ENCODE measurements at regions not wholly inside any gene's neighbourhood (a gene's known extent, or its start where the extent isn't known, plus 50 kb on each side); places are given as distances from the start of the nearest gene placed in this dataset.

DNA sequence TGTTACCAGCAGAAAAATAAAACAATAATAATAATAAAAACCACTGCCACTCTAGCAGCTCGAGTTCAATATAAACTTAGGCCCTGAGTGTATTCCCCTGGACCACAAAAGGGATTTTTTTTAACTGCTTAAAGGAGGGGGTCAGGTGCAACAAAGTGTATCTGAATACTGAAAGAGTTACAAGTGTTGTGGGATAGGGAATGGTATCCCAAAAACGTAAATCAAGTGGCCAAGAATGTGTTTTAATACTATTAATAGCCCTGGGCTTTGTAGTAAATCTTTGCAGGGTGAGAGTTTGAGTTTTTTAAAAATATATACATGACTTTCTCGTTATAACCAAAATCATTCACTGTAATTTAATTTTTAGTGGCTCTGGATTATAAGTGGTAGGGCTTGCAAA lies 860.1 kb upstream of the INTU start:
- in situ Hi-C loops (cut with MboI; ENCODE audit: low sequenced_read_pairs in 4 of 4) (no loop called here), intact Hi-C loops (cut with DNase I; ENCODE audit: low total_unique reads) (no loop called here)
- H3K27ac ChIP-seq, result no peak overlapping the region
- no peak overlapping the region for H3K4me3 ChIP-seq
- TF ChIP-seq, protein P1, sequence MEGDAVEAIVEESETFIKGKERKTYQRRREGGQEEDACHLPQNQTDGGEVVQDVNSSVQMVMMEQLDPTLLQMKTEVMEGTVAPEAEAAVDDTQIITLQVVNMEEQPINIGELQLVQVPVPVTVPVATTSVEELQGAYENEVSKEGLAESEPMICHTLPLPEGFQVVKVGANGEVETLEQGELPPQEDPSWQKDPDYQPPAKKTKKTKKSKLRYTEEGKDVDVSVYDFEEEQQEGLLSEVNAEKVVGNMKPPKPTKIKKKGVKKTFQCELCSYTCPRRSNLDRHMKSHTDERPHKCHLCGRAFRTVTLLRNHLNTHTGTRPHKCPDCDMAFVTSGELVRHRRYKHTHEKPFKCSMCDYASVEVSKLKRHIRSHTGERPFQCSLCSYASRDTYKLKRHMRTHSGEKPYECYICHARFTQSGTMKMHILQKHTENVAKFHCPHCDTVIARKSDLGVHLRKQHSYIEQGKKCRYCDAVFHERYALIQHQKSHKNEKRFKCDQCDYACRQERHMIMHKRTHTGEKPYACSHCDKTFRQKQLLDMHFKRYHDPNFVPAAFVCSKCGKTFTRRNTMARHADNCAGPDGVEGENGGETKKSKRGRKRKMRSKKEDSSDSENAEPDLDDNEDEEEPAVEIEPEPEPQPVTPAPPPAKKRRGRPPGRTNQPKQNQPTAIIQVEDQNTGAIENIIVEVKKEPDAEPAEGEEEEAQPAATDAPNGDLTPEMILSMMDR (IDR thresholded peaks at IDR 0.05 in 4 of 5, conservative IDR thresholded peaks at IDR 0.05 in 1 of 5), result no peak
- no peak for TF ChIP-seq POLR2A (IDR thresholded peaks at IDR 0.05)
- no peak for DNase-seq
- H3K27me3 ChIP-seq, result no peaks in the 10 kb centered on the region
- no peaks in the 10 kb centered on the region for H3K9me3 ChIP-seq
- no peak for ATAC-seq
- H3K36me3 ChIP-seq, result no peaks in the 10 kb centered on the region
- H3K4me1 ChIP-seq, result no peaks in the 10 kb centered on the region

DNA sequence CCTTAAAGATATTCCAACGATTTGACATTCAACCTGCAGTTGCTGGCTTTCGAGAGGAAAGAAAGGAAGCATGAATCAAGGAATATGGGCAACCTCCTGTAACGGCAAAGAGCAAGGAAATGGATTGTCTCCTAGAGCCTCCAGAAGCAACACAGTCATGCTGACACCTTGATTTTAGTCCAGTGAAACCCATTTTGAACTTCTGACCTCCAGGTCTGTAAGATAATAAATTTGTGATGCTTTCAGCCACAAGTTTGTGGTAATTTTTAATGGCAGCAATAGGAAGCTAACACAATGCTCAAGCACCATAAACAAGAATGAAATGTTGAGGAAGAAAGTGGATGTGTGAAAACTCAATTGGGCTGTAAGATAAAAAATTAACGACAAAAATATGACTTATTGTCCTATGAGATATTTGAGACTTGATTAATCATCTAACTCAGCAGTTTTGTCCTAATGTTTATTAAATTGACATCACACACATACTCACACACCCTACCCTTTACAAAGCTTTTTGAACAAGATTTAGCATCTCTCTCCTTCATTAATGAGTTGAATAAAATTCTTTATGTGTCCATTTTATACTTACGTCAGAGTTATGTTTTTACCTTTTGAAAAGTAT lies 857.2 kb upstream of the INTU start:
- H3K27ac ChIP-seq, result no peak overlapping the region
- H3K27me3 ChIP-seq, result no peaks in the 10 kb centered on the region
- H3K9me3 ChIP-seq, result no peaks in the 10 kb centered on the region
- ATAC-seq, result no peak
- no peaks in the 10 kb centered on the region for H3K36me3 ChIP-seq
- no peak overlapping the region for H3K4me3 ChIP-seq
- in situ Hi-C loops (cut with MboI; ENCODE audit: low sequenced_read_pairs in 4 of 4) (no loop called here), intact Hi-C loops (cut with DNase I; ENCODE audit: low total_unique reads) (no loop called here)
- no peak for DNase-seq
- no peaks in the 10 kb centered on the region for H3K4me1 ChIP-seq
- TF ChIP-seq, protein P1 (IDR thresholded peaks at IDR 0.05 in 4 of 5, conservative IDR thresholded peaks at IDR 0.05 in 1 of 5), result no peak
- TF ChIP-seq POLR2A (IDR thresholded peaks at IDR 0.05), result no peak

DNA sequence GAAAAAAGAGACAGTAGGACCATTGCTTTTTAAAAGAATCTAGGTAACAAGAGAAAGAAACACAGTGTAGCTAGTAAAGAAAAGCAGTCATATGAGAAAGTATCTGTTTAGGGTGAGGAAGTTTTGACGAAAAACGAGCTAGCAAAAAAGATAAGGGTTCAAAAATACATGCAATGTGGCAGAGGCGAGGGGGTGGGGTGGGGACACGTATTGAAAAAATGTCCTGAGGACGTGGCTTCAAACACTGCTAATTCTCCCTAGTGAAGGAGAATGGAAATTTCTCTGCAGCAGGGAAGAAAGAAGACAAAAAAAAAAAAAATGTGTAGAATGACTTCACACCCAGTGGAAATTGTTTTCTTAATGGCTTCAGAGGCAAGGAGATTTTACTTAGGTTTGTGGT lies 856.4 kb upstream of the INTU start:
- Histone ChIP-seq H3K27ac (no peak overlapping the region), H3K27me3 (no peaks in the 10 kb centered on the region), H3K4me3 (no peak overlapping the region), H3K36me3 (no peaks in the 10 kb centered on the region), H3K4me1 (no peaks in the 10 kb centered on the region), H3K9me3 (no peaks in the 10 kb centered on the region)
- DNase-seq, result no peak
- intact Hi-C loops (cut with DNase I; ENCODE audit: low total_unique reads) (no loop called here), in situ Hi-C loops (cut with MboI; ENCODE audit: low sequenced_read_pairs in 4 of 4) (no loop called here)
- ATAC-seq, result no peak
- TF ChIP-seq, protein P1 (IDR thresholded peaks at IDR 0.05 in 4 of 5, conservative IDR thresholded peaks at IDR 0.05 in 1 of 5), result no peak
- no peak for TF ChIP-seq POLR2A (IDR thresholded peaks at IDR 0.05)

DNA sequence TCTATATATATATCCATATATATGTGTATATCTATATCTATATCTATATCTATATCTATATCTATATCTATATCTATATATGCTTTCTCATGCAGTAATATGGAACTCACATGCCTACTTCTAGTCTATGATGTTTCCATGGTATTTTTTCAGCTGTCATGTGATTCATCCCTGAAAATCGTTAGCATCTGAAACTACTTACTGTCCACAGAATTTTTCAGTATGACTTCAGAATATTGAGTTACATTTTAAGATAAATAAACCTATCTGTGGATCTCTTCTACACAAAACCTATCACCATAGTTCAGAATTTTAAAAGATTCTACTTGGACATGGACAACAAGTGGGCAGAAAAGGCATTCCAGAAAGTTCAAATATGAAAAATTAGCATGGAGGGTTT lies 855.1 kb upstream of the INTU start:
- ATAC-seq (no peak), DNase-seq (no peak)
- no peaks in the 10 kb centered on the region for H3K9me3 ChIP-seq
- no peaks in the 10 kb centered on the region for H3K27me3 ChIP-seq
- H3K36me3 ChIP-seq, result no peaks in the 10 kb centered on the region
- in situ Hi-C loops (cut with MboI; ENCODE audit: low sequenced_read_pairs in 4 of 4) (no loop called here), intact Hi-C loops (cut with DNase I; ENCODE audit: low total_unique reads) (no loop called here)
- no peak overlapping the region for H3K27ac ChIP-seq
- TF ChIP-seq, protein P1 (IDR thresholded peaks at IDR 0.05 in 4 of 5, conservative IDR thresholded peaks at IDR 0.05 in 1 of 5), result no peak
- no peak for TF ChIP-seq POLR2A (IDR thresholded peaks at IDR 0.05)
- H3K4me3 ChIP-seq, result no peak overlapping the region
- H3K4me1 ChIP-seq, result no peaks in the 10 kb centered on the region

DNA sequence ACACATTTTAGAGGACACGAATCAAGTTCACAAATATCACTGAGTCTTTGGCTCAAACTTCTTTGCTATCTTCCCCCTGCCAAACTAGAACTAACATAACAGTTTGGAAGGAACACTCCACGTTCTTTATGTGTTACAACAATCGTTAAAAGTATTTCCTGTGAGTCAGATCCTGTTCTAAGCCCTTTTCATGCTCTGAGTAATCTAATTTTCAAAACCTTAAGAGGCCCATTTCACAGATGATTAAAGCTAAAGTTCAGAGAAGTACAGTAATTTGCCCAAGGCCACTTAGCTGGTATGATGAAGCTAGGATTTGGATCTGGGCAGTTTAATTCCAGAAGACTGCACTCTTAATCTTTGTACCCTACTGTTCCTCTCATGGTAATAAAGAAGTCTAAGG lies 854.4 kb upstream of the INTU start:
- no peak for ATAC-seq
- H3K27ac ChIP-seq, result no peak overlapping the region

More for the DNA sequence above, 854.4 kb upstream of the INTU start:
- intact Hi-C loops (cut with DNase I; ENCODE audit: low total_unique reads) (no loop called here), in situ Hi-C loops (cut with MboI; ENCODE audit: low sequenced_read_pairs in 4 of 4) (no loop called here)
- Histone ChIP-seq H3K36me3 (no peaks in the 10 kb centered on the region), H3K27me3 (no peaks in the 10 kb centered on the region), H3K9me3 (no peaks in the 10 kb centered on the region), H3K4me1 (no peaks in the 10 kb centered on the region), H3K4me3 (no peak overlapping the region)
- no peak for DNase-seq
- TF ChIP-seq POLR2A (IDR thresholded peaks at IDR 0.05), result no peak
- TF ChIP-seq, protein P1 (IDR thresholded peaks at IDR 0.05 in 4 of 5, conservative IDR thresholded peaks at IDR 0.05 in 1 of 5), result no peak
